GM04504 (cell line): ENCODE measurements at regions not wholly inside any gene's neighbourhood (a gene's known extent, or its start where the extent isn't known, plus 50 kb on each side); places are given as distances from the start of the nearest gene placed in this dataset.
"Not testable (repeated sequence)": the region's sequence is repeated elsewhere in the genome, so short reads cannot be mapped to it uniquely, and the experiment has no call there.

Source experiments
- DNase-seq: peaks from one replicate; pipeline ENCODE4 v3.0.0-alpha.2; 2012; ENCODE audit warnings: low read depth

- DNase-seq: no peak
Measured at GRCh38 chr3:55156851-55157650, 229.2 kb upstream of the LRTM1 start.

GRCh38 chr3:55147856-55148720, 220.2 kb upstream of the LRTM1 start:
- DNase-seq: no peak

- DNase-seq: no peak
Measured at GRCh38 chr3:55147406-55147805, 219.5 kb upstream of the LRTM1 start.

- DNase-seq: no peak
Measured at GRCh38 chr3:55146216-55146615, 218.4 kb upstream of the LRTM1 start.

GRCh38 chr3:55144015-55144673, 216.3 kb upstream of the LRTM1 start:
- DNase-seq: peak; percentile 72

GRCh38 chr3:55143336-55143735, 215.5 kb upstream of the LRTM1 start:
- no peak for DNase-seq

GRCh38 chr3:55136291-55136690, 208.4 kb upstream of the LRTM1 start:
- not testable (repeated sequence) for DNase-seq

GRCh38 chr3:55128225-55128823, 200.5 kb upstream of the LRTM1 start:
- DNase-seq: peak; percentile 94

GRCh38 chr3:55127565-55127964, 199.7 kb upstream of the LRTM1 start:
- no peak for DNase-seq

GRCh38 chr3:55124371-55124770, 196.5 kb upstream of the LRTM1 start:
- DNase-seq: no peak
